Left kidney (tissue), 1 donor: ENCODE measurements at regions not wholly inside any gene's neighbourhood (a gene's known extent, or its start where the extent isn't known, plus 50 kb on each side); places are given as distances from the start of the nearest gene placed in this dataset.
"Not testable (repeated sequence)": the region's sequence is repeated elsewhere in the genome, so short reads cannot be mapped to it uniquely, and the experiment has no call there.

ENCODE experiments used
- DNase-seq: peaks from one replicate; pipeline ENCODE4 v3.0.0-alpha.2; 2013

DNA sequence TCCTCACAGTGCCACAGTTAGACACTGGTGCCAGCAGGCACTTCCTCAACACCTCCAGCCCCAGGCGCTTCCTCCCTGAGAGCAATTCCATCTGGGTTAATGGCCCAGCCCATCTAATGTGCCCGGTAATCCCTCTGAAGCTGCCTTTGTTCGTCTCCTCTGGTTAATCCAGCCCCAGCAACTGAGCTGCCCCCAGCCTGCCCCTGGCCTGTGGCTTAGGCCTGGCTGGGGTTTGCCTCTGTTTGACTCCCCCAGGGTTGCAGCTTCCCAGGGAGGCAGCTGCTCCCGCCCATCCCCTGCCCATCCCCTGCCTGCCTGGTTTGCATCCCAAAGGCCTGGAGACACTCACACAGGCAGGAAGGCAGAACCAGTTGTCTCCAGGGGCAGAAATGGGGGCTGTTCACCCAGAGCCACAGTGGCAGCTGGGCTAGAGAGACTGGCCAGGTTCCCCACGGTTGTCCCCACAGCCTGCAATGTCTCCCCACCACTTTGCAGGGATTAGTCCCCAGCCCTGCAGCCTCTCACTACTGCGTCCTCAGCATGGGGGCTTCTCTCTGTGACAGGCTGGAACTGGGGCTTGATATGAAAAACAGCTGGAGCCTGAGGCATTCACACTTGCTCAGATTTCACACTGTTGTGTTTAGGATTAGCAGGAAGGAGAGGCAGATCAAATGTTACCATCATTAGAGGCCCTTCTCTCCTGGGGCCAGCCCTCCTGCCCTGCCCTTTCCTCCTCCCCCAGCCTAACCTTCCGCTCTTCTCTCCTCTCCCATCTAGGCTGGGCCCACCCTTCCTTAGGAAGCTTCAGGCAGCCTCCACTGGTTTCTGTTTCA is 120.2 kb downstream of the TLR5 start:
- DNase-seq, result peak; percentile 64

DNA sequence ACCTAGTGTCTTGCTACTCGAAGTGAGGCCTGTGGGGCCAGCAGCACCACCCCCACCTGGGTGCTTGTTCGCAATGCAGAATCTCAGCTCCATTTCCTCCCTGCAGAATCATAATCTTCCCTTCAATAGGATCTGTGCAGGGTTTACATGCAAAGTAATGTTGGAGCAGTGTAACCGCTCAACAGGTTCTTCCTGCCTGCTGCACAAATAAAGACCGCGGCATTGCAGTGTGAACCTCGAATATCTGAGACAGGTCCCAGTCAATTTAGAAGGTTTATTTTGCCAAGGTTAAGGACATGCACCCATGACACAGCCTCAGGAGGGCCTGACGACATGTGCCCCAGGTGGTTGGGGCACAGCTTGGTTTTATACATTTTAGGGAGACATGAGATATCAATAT is 119.2 kb downstream of the TLR5 start:
- no peak for DNase-seq

DNA sequence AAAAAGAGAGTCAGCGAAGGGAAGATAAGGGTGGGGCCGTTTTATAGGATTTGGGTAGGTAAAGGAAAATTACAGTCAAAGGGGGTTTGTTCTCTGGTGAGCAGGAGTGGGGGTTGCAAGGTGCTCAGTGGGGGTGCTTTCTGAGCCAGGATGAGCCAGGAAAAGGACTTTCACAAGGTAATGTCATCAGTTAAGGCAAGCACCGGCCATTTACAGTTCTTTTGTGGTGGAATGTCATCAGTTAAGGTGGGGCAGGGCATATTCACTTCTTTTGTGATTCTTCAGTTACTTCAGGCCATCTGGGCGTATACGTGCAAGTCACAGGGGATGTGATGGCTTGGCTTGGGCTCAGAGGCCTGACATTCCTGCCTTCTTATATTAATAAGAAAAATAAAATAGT is 118.6 kb downstream of the TLR5 start:
- DNase-seq, result not testable (repeated sequence)

DNA sequence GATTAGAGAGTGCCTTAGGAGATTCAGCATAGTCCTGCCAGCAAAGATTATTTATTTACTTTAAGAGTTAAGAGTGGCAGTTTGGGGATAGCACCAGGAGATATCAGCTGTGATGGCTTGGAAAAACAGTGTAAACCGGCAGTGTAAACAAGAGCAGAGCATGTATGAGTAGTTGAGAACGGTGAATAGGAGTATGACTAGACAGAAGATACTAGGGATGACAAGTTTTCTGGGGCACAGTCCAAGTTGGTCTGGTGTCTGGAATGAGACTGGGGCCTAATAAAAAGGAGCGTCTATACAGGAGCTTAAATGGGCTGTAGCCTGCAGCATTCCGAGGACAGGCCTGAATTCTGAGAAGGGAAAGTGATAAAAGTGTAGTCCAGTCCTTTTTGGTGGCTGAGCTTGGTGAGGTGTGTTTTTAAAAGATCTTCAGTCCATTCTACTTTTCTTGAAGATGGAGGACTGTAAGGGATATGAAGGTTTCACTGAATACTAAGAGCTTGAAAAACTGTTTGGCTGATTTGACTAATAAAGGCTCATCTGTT is 117.8 kb downstream of the TLR5 start:
- not testable (repeated sequence) for DNase-seq

DNA sequence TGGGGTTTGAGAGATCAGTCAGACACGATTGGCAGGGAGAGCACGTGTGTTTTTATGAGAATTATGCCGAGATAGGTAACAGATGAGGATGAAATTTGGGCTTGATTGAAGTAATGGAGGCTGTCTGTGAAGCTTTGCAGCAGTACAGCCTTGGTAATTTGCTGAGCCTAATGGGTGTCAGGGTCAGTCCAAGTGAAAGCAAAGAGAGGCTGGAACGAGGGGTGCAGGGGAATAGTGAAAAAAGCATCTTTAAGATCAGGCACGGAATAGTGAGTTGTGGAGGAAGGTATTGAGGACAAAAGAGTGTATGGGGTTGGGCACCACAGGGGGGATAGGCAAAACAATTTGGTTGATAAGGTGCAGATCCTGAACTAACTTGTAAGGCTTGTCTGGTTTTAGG is 116.4 kb downstream of the TLR5 start:
- DNase-seq, result not testable (repeated sequence)

DNA sequence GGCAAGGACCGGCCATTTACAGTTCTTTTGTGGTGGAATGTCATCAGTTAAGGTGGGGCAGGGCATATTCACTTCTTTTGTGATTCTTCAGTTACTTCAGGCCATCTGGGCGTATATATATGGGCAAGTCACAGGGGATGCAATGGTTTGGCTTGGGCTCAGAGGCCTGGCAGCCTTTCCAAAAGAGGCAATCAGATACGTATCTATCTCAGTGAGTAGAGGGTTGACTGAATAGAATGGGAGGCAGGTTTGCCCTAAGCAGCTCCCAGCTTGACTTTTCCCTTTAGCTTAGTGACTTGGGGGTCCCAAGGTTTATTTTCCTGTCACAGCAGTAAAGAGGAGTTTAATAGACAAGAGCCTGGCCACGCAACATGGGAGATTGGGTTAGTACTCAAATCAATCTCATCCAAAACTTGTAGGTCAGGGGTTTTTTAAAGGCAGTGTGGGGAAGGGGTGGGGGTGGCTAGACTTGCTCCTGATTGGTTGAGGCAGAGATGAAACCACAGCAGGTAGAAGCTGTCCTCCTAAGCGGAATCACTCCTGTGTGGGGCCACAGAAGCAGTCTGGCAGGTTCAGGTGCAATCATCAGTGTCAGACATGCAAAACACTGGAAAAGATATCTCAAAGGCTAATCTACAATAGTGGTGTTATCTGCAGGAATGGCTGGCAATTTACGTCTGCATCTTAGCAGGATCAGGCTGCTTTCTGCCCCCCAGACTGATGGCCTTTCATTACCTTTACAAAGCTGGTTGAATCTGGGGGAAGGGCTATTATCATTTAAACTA is 112.9 kb downstream of the TLR5 start:
- no peak for DNase-seq

DNA sequence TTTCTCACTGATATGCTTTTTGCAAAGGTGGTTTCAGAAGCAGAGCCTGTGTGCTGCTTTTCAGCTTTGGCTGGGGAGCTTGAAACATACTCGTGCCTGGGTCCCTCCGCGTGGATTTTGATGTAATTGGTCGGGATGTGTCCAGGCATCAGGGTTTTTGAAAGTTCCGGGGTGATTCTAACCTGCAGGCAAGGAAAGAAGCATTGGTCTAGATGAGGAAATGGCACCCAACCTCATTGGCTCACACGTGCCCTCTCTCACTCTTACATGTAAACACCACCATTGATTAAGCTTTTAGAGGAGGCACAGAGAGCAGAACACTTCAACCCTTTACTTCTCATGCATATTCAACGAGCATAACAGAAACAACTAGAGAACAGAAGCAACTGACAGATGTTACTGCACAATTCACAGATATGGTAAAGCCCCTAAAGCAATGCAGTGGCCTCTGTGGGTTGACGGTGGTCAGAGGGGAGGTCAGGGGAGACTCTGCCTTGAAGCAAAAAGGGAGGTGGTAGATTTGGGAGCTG is 112.1 kb downstream of the TLR5 start:
- DNase-seq, result no peak

DNA sequence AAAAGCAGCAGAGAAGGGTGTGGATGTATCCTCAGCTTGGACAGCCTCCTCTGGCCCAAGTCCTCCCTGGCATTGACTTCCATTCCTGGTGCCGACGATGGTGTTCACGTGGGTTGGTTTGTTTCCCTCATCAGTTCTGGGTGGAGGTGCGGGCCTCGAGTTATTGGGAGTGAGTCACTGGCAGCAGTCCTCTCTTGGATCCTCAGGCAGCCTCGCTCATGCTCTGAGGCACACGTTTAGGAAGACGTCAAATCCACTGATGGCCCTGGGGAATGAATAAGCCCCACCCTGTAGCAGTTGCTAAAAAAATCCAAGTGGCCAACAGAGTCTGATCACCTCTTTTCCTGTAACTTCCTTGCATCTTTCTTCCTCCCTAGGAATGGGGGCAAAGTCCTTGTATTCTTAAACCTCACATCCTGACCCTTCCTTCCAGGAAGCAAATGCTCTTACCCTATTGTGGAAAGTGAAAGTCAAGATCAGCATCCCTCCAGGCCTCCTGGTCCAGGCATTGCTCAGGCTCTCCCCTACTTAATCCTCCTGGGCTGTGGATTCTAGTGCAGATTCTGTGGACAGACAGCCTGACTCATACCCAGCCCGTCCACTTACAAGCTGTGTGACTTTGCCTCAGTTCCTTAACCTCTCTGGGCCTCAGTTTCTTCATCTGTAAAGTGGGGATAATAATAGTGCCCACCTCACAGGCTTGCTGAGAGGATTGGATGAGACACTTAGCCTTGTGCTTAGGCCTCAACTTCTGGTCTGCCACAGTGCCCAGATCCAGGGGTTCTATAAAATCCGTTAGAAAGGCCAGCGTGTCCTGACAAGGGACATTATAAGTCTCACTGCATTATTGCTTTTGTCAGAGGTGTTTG is 111.1 kb downstream of the TLR5 start:
- DNase-seq, result no peak

DNA sequence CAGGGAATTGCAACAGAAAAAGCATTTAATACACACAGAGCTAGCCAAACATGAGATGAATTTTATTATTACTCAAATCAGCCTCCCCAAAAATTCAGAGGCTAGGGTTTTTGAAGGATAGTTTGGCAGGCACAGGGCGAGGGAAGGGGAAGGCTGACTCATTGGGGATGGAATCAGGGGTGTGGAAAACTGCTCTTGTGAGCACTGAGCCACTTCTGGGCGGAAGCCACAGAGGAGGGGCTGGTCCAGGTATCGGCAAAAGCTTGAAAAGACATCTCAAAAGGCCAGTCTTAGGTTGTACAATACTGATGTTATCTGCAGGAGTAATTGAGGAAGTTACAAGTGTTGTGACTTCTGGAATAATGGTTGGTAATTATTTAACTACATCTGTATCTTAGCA is 109.4 kb downstream of the TLR5 start:
- DNase-seq, result no peak

DNA sequence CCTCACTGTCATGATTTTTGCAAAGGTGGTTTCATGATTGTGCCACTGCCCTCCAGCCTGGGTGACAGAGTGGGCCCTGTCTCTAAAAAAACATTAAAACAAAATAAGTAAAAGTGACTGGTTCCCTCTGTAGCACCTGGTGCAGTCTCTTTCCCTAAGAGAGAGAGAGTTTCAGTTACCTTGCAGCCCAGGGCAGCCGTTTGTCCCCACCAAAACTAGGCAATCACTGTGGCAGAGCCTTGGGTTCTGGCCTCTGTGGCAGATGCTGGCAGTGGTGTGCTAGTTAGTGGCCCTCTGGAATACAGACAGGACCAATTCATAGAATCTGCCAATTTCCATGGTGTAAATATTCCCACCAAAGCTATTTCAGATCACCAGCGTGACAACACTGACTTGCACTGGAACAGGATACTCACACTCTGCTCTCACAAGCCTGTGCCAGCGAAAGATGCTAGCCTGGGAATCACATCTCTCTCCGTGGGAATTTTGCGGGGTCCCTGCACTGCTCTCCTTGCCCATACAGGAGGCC is 108.7 kb downstream of the TLR5 start:
- no peak for DNase-seq

DNA sequence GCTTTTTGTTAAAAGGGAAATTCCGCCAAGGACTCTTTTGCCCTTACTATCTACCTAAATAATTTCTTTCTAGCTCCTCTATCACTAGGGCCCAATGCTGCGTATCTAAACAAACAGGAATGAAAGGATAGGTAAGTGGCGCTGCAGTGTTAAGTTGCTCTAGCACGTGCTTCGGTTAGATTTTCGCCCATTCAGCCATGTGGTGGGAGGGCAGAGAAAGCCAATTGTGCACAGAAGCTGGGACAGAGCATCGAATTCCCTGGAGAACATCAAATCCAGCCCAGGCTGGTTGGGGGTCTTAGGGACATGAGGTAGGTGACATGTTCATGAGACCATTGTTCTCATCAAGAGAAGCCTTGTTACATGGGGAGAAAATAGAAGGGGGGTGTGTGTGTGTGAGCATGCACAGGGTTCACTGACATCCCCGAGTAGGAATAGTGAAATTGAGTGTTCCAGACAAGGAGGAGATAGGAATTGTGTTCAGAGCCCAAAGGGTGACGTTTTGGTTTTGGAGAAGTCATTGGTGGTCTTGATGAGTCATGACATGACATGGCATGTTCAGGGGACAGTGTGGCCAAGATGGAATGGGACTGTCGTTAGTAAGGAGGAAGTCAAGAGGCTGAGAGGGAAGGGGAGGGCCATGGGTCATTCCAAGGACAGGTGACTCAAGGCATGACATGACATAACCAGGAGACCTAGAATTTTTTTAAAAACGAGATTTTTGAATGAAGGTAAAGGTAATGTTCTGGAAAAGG is 107.1 kb downstream of the TLR5 start:
- peak; percentile 37 for DNase-seq

DNA sequence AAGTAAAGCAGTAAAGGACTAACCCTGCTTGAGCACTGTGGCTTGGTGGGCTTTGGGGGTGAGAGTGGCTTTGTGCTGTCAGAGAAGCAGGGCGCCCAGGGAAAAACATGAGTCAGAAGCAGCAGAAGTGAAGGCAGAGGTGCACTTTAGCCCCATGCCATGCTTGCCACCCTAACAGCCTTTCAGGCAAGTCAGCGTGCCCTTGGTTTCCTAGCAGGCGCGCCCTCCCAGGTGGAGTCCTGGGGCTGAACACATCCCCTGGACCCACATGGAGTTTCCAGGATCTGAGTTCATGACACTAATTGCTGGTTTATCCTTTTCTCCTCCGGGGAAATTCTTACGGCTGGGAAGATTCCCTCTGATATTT is 106.6 kb downstream of the TLR5 start:
- DNase-seq, result no peak

DNA sequence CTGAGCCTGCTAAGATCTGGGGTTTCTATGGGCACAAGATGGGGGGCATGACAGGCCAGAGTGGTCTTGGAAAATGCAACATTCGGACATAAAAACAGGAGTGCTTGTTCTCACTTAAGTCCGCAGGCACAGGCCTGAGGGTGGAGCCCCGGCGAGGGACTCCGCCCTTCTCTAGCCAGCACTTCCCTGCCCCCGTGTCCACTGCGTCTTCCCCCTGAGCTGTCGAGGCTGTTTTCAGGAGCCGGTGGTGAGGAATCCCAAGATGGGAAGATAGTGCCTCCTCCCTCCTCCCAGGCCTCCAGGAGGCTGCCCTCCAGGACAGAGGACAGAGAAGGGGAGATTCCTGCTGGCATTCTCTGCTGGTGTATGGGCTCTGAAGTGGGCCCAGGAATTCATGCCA is 105.2 kb downstream of the TLR5 start:
- DNase-seq, result no peak

DNA sequence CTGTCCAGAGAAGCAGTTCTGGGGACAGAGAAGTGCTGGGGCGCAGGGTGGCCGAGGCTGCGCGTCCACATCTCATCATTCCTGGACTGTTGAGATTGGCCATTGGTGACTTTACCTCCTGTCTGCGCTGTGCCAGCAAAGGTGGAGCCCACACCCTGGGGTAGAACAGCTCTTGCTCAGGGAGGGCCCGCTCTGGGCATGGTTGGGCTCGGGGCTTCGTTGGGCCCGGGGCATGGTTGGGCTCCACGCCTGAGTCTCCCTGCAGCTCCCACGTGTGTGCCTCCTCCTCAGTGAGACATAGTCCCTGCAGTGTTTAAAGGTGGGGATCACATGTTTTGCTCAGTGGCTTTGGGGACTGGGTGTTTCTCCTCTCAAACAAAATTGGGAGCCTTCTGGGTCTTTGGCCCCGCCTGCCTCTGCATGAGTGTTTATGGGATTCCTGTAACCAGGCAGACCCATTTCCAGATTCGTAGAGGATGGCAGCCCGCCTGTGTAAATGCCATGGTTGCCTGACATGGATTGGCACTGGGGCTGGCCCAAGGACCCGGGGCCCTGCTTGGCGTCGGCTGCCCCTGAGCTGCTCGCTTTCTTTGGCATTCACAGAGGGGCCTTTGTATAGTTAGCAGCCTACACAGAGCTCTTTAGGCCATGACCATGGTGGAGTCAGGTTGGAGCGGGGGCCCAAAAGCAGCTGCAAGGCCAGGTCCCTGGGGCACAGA is 104.6 kb downstream of the TLR5 start:
- DNase-seq, result no peak

DNA sequence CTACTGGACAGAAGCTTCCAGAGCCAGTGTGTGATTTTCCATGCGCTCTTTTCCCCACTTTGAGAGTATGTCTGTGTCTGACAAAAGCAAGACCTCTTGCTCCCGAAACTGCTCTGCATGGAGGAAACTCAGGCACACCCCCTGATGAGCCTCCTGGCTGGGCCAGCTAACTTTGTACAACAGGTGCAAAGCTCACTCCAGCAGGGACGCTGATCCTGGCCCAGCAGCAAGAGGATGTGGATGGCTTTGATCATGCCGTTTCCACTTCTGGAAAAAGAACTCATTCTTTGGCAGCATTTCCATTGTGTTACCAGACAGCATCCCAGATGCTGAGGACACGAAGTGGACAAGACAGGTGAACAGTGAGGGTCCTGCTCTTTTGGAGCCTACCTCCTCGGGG is 103.1 kb downstream of the TLR5 start:
- no peak for DNase-seq

DNA sequence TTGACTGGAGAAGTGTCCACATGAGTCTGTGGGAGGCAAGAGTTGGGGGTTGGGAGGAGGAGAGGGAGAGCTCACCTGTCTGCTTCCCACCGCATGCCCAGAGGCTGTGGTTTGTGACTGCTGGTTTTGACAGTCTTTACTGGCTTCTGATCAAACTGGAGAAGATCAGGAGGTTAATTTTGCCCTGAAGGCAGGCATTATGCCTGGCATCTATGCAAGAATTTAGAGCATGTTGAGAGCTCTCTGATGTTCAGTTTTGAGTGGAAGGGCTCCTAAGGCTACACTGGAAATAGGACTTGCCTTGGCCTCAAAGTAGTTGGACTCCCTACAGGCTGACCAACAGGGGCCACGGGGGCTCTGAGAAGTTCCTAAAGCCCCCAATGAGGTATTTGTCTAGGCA is 101.6 kb downstream of the TLR5 start:
- no peak for DNase-seq

DNA sequence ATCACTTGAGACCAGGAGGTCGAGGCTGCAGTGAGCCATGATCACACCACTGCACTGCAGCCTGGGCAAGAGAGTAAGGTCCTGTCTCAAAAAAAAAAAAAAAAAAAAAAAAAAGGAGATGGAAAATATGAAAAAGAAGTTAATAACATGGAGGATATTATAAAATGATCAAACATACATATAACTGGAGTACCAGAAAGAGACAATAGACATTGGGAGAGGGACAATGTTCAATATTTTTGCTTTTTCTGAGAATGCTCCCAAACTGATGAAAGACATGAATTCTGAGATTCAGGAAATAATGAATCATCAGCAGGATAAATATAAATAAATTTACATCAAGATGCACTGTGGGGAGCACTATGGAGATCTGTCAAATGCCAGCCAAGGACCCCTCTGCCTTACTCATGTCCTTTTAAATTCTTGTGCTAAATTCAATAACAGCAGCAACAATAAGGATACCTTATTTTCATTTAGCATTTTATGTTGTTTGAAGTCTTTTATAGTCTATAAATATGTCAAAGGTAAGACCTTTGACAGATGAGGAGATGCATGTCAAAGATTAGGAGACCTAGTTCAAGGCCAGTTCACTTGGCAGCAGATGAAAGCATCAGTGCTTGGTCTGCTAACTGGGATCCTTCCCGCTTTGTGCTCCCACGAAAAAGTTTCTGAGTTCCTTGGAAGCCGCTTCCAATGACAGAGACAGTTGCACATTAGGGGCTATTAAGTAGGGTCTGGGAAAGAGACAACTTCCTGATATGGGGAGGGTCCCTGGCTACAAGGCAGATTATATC is 97.7 kb downstream of the TLR5 start:
- DNase-seq, result no peak

DNA sequence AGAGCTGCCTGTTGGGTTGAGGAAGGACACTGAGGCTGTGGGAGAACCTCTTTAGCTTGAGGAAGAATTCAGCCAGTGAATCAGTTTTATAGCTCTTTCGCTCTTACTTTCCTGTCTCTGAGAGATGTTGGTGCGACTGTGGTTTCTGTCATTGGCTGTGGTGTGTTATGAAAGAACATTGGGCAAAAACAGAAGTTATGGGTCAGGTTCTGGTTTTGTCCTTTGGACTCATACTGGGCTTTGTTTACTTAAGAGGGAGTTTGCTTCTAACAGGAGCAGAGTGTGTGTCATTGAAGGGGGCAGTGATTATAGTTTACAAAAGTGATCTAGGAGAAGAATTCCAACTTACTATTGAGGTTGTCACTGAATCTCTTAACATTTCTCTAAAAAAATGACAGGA is 97.0 kb downstream of the TLR5 start:
- DNase-seq, result no peak

DNA sequence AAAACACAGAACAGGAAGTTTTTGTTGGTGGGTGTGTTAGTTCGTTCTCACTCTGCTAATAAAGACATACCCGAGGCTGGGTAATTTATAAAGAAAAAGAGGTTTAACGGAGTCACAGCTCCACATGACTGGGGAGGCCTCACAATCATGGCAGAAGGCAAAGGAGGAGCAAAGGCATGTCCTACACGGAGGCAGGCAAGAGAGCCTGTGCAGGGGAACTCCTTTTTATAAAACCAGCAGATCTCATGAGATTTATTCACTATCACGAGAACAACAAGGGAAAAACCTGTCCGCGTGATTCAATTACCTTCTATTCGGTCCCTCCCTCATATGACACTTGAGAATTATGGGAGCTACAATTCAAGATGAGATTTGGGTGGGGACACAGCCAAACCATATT is 96.6 kb downstream of the TLR5 start:
- not testable (repeated sequence) for DNase-seq

DNA sequence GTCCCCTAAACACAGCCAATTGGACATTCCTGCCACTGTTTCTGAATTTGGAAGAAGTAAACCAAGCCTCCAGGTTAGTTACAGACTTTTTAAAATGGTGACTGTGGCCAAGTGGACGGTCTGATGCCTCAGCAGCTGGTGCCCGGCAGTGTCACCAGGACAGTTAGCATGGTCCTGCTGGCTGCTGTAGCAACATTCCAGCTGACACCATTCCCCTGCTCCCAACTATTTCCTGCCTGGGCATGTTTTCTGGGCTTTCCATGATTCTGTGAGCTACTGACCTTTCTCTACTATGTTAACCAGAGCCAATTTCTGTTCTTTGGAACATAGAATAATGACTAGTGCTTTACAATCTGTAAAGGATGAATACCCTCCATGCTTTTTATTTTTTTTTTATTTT is 95.0 kb downstream of the TLR5 start:
- DNase-seq, result no peak
